Hepatocyte (in vitro differentiated cells): ENCODE measurements at regions not wholly inside any gene's neighbourhood (a gene's known extent, or its start where the extent isn't known, plus 50 kb on each side); places are given as distances from the start of the nearest gene placed in this dataset.
"Not testable (repeated sequence)": the region's sequence is repeated elsewhere in the genome, so short reads cannot be mapped to it uniquely, and the experiment has no call there.

Experiments used
- DNase-seq: peaks from one replicate; pipeline ENCODE4 v3.0.0-alpha.2; 2016; ENCODE audit warnings: low spot score
- H2AFZ ChIP-seq: fragments of 200-600 bp; sonication (generic); 2 replicates; pipeline ENCODE4 v1.6.0; 2016; ENCODE audit warnings: antibody characterized with exemption, mild to moderate bottlenecking
- H3K27ac ChIP-seq: fragments of 200-600 bp; sonication (generic); 2 replicates; pipeline ENCODE4 v1.5.1; 2016; ENCODE audit warnings: mild to moderate bottlenecking
- H3K27me3 ChIP-seq: fragments of 200-600 bp; sonication (generic); 2 replicates; pipeline ENCODE4 v1.6.1; 2016
- H3K36me3 ChIP-seq: fragments of 200-600 bp; sonication (generic); replicated peaks from 2 replicates; pipeline ENCODE4 v1.5.1; 2016; ENCODE audit warnings: low read depth; ENCODE audit not compliant: insufficient read depth
- H3K4me1 ChIP-seq: fragments of 200-600 bp; sonication (generic); 2 replicates; pipeline ENCODE4 v1.5.1; 2016; ENCODE audit warnings: mild to moderate bottlenecking, moderate library complexity; ENCODE audit not compliant: insufficient read depth
- H3K4me2 ChIP-seq: fragments of 200-600 bp; sonication (generic); 2 replicates; pipeline ENCODE4 v1.6.0; 2016
- H3K4me3 ChIP-seq: fragments of 200-600 bp; sonication (generic); 2 replicates; pipeline ENCODE4 v1.5.1; 2016; ENCODE audit warnings: mild to moderate bottlenecking
- H3K79me2 ChIP-seq: fragments of 200-600 bp; sonication (generic); 2 replicates; pipeline ENCODE4 v1.6.0; 2017; ENCODE audit warnings: mild to moderate bottlenecking
- H3K9me2 ChIP-seq: fragments of 200-600 bp; sonication (generic); replicated peaks from 2 replicates; pipeline ENCODE4 v1.6.0; 2017; ENCODE audit warnings: mild to moderate bottlenecking; ENCODE audit not compliant: insufficient read depth
- H3K9me3 ChIP-seq: fragments of 200-600 bp; sonication (generic); 2 replicates; pipeline ENCODE4 v1.5.1; 2016; ENCODE audit warnings: low read depth, mild to moderate bottlenecking
- H4K20me1 ChIP-seq: fragments of 200-600 bp; sonication (generic); 2 replicates; pipeline ENCODE4 v1.6.0; 2016; ENCODE audit warnings: mild to moderate bottlenecking; ENCODE audit not compliant: insufficient read depth, poor library complexity, severe bottlenecking
- CTCF ChIP-seq: fragments of 200-600 bp; sonication (generic); IDR thresholded peaks from 2 replicates; pipeline ENCODE4 v1.5.1; 2016; ENCODE audit warnings: antibody characterized with exemption, mild to moderate bottlenecking; ENCODE audit not compliant: poor library complexity
- EZH2 ChIP-seq: fragments of 200-600 bp; sonication (generic); IDR thresholded peaks from 2 replicates; pipeline ENCODE4 v1.6.1; 2016; ENCODE audit warnings: antibody characterized with exemption, mild to moderate bottlenecking, borderline replicate concordance
- EZH2phosphoT487 ChIP-seq: fragments of 200-600 bp; sonication (generic); IDR thresholded peaks from one replicate; pipeline ENCODE4 v1.6.1; 2018; ENCODE audit warnings: antibody characterized with exemption, mild to moderate bottlenecking, low read depth, moderate library complexity; ENCODE audit not compliant: unreplicated experiment, severe bottlenecking
- WGBS: methylation state at CpG from one replicate; pipeline ENCODE4 v1.1.6; 2016; ENCODE audit warnings: low lambda C conversion rate; ENCODE audit errors: missing lambda C conversion rate; 5-methylcytosine and 5-hydroxymethylcytosine counted together

GRCh38 chr4:123676071-123676889, 279.7 kb downstream of the SPRY1 start:
- no peak overlapping the region for H3K27ac ChIP-seq
- WGBS = 79% methylated on average over 5 of the region's 5 CpGs

GRCh38 chr4:123676890-123677229, 280.3 kb downstream of the SPRY1 start:
- Histone ChIP-seq H3K9me2 (no peaks in the 10 kb centered on the region), H3K4me2 (no peak overlapping the region), H2AFZ (no peak overlapping the region), H3K36me3 (no peaks in the 10 kb centered on the region), H3K79me2 (no peaks in the 10 kb centered on the region), H3K9me3 (no peaks in the 10 kb centered on the region), H3K4me3 (no peak overlapping the region), H3K27ac (no peak overlapping the region), H3K27me3 (no peaks in the 10 kb centered on the region), H3K4me1 (no peaks in the 10 kb centered on the region), H4K20me1 (no peaks in the 10 kb centered on the region)
- no peak for TF ChIP-seq CTCF
- TF ChIP-seq EZH2phosphoT487 = no peak
- no peak for TF ChIP-seq EZH2
- 59% methylated on average over 7 of the region's 7 CpGs for whole genome bisulfite sequencing
- DNase-seq = no peak

More at GRCh38 chr4:123676071-123676889, 279.7 kb downstream of the SPRY1 start:
- no peaks in the 10 kb centered on the region for H3K9me3 ChIP-seq
- no peaks in the 10 kb centered on the region for H3K36me3 ChIP-seq
- no peak for DNase-seq
- no peak overlapping the region for H3K4me3 ChIP-seq
- no peak for TF ChIP-seq EZH2
- no peak for TF ChIP-seq CTCF
- no peak for TF ChIP-seq EZH2phosphoT487
- no peak overlapping the region for H2AFZ ChIP-seq
- no peaks in the 10 kb centered on the region for H3K27me3 ChIP-seq
- no peaks in the 10 kb centered on the region for H3K4me1 ChIP-seq
- H4K20me1 ChIP-seq = no peaks in the 10 kb centered on the region
- H3K79me2 ChIP-seq = no peaks in the 10 kb centered on the region
- no peaks in the 10 kb centered on the region for H3K9me2 ChIP-seq
- H3K4me2 ChIP-seq = no peak overlapping the region

- H3K9me2 ChIP-seq = no peaks in the 10 kb centered on the region
- no peak overlapping the region for H3K4me2 ChIP-seq
- H3K4me1 ChIP-seq = no peaks in the 10 kb centered on the region
- DNase-seq = no peak
- H2AFZ ChIP-seq = no peak overlapping the region
- H3K79me2 ChIP-seq = no peaks in the 10 kb centered on the region
- TF ChIP-seq EZH2 (no peak), EZH2phosphoT487 (no peak), CTCF (no peak)
- no peaks in the 10 kb centered on the region for H4K20me1 ChIP-seq
- no peaks in the 10 kb centered on the region for H3K27me3 ChIP-seq
- 95% methylated on average over 2 of the region's 2 CpGs for WGBS
- no peak overlapping the region for H3K27ac ChIP-seq
- H3K9me3 ChIP-seq = no peaks in the 10 kb centered on the region
- H3K36me3 ChIP-seq = no peaks in the 10 kb centered on the region
- H3K4me3 ChIP-seq = no peak overlapping the region
Measured at GRCh38 chr4:123682931-123683330, 286.3 kb downstream of the SPRY1 start.

- H3K4me3 ChIP-seq, H3K9me2 ChIP-seq, H3K4me2 ChIP-seq, H3K36me3 ChIP-seq, DNase-seq, H3K9me3 ChIP-seq, H2AFZ ChIP-seq, H3K4me1 ChIP-seq, H4K20me1 ChIP-seq, H3K79me2 ChIP-seq, H3K27me3 ChIP-seq, H3K27ac ChIP-seq: not testable (repeated sequence)
- WGBS = 99% methylated on average over 18 of the region's 26 CpGs
Measured at GRCh38 chr4:123684937-123685336, 288.3 kb downstream of the SPRY1 start.

- WGBS = 95% methylated on average over 2 of the region's 2 CpGs
- not testable (repeated sequence) for H3K79me2 ChIP-seq, H2AFZ ChIP-seq, H3K4me1 ChIP-seq, H3K27ac ChIP-seq, H3K9me2 ChIP-seq, H3K27me3 ChIP-seq, DNase-seq, H4K20me1 ChIP-seq, H3K4me2 ChIP-seq, H3K9me3 ChIP-seq, H3K36me3 ChIP-seq, H3K4me3 ChIP-seq
Measured at GRCh38 chr4:123695531-123695930, 298.9 kb downstream of the SPRY1 start.
